Stimulated activated CD8-positive, alpha-beta memory T cell treated with anti-CD3 and anti-CD28 coated beads, Interleukin-4, amount 100 ng/mL, for 24 hours (primary cell): ENCODE measurements at regions not wholly inside any gene's neighbourhood (a gene's known extent, or its start where the extent isn't known, plus 50 kb on each side); places are given as distances from the start of the nearest gene placed in this dataset.
"Not testable (repeated sequence)": the region's sequence is repeated elsewhere in the genome, so short reads cannot be mapped to it uniquely, and the experiment has no call there.

Experiments
- DNase-seq: peaks from one replicate; pipeline ENCODE4 v3.0.0-alpha.2; 2020; ENCODE audit warnings: low read depth

DNA sequence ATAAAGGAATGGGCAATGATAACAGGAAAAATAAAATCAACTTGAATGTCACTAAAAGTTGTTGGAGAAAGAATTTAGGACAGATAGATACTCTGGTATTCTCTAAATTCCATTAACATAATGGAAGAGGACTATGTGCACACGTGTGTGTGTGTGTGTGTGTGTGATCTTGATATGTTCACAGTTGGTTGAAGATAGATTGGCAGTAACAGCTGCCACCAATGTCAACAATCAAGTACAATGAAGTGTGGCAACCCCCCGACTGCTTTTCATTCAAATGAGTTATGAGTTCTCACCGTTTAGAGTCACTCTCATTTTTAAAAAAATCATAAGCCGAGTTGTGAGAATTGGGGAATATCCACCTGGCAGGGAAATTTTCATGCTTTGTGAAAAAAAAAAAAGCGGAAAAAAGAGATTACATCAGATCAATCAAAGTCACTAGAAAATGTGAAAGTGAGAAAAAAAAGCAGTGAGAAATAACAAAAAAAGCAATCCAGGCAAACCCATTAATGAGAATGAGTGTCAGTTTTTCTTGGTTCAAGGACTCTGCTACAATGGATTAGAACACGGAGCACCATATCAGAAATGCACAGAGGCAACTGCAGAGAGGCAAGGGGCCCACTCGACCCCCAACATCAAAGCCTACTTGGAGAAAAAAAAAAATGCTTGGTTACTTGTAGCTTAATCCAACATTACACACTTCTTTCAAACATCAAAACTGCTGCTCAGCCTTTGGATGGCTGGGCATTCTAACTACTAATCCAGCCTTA is 414.9 kb upstream of the PITX2 start:
- DNase-seq, result no peak

DNA sequence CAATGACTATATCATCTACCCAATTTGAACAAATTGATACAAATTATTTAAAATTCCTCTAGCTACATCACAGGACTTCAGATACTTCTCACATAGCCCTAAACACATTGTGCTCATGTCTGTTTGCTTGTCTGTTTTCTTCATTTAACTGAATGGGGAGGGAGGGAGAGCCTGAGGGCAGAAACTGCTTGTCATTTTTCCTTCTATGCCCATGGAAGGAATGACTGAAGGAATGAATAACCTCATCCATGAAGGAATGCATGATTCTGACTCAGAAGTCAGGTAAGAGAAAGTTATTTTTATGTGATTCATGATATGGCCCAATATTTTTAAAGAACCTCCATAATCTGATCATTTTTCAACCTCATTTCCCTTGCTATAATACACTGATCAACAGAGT is 418.0 kb upstream of the PITX2 start:
- DNase-seq, result no peak

DNA sequence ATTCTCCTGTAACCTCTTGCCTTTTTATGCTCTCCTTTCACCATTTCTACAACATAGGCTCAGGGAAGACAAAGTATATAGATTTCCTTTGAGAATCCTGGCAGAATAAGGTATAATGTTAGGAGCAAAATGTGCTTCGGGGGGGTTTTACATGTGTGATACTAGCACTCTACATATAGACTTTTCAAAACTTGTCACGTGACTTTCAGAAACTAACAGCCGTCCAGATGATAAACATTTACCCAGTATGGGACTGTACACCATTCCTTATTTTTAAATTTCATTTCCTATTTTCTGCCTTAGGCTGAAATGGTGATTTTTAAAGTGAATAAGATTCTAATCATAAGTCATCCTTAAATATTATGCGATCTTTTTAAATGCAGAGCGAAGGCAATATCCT is 420.4 kb upstream of the PITX2 start:
- no peak for DNase-seq

DNA sequence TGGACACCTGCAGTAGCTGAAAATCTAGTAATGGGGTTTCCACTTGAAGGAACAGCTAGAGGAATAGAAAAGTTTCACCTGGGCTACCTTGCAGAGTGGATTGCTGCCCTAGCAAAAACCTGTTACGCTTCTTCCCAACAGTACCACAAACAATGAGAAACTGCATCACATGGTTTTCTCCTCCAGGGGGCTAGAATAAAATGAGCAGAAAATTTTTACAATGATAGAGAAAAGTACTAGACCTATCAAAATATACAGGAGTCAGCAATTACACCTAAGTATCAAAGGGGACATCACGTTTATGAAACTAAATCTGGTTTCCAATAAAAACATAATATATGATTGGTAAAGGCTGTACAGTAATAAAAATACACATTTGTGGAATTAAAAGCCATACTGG is 423.1 kb upstream of the PITX2 start:
- no peak for DNase-seq

GRCh38 chr4:111046811-111047210 is 423.9 kb upstream of the PITX2 start:
- no peak for DNase-seq

DNA sequence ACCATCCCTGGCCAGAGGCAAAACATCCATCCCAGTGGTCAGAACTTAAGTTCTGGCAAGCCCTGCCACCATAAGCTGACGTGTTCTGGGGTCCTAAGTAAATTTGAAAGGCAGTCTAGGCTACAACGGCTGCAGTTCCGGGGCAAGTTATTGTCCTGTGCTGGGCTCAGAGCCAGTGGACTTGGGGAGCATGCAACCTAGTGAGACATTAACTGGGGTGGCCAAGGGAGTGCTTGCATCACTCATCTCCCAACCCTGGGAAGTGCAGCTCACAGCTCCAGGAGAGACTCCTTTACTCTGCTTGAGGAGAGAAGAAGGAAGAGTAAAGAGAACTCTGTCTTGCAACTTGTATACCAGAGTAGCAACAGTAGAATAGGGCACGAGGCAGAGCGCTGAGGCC is 425.4 kb upstream of the PITX2 start:
- no peak for DNase-seq

DNA sequence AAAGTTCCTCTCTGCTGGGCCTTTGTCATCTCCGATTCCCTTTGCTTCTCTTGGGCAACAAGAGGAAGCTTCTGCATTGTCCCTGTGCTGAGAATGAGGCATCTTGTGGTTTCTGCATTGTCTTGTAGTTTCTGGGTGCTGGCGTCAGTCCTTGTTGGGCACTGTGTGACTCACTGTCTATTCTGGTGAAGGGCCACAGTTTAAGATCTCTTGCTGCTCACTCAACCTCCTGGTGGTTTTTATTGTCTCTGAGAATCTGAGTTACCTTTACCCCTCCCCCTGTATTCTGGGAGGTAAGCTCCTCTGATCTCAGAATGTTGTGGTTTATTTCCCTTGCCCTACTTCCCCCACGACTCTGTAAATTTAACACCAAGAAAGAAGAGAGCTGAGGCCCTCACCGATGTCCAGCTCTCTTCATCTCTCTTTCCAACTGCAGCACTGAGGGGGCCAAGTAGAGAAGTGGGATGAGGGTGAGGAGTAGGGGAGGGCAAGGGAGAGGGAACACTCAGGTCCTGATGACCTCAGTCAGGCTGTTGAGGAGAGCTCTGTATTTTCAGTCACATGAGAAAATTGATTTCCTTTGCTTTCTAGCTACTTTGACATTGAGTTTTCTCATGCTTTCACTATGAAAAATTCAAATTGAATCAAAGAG is 441.6 kb upstream of the PITX2 start:
- no peak for DNase-seq

DNA sequence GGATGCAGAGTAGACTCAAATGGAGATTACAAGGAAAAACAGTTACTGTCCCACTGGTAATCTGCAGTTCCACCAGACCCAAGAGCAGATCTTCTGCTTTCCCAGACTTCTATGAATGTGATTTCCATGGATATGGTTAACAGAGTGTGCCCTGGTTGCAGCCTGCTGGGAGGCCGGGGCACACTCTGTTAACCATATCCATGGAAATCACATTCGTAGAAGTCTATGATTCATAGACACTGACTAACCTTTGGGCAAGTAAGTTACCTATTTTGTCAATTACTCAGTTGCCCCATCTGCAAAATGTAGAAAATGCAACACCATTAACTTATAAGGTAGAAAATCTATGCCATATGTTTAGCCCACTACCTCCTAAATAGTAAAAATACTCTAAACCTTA is 443.1 kb upstream of the PITX2 start:
- DNase-seq, result no peak

DNA sequence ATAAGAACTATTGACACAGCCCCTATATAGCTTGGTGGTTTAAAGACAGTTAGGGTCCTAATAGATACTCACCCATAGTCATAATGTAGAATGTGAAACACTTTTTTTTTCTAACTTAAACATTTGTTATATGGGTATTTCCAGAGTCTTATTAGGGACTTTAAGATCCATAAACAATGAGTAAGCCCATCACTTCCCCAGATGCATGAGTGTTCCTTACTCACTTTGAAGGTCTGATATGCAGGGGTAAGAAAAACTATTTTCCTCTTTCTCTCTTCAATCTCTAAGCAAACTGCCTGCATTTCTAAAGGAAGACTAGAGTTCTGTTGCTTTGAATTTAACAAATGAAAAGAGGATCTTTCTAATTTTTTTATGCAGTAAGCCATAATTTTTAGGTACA is 443.6 kb upstream of the PITX2 start:
- DNase-seq, result no peak

DNA sequence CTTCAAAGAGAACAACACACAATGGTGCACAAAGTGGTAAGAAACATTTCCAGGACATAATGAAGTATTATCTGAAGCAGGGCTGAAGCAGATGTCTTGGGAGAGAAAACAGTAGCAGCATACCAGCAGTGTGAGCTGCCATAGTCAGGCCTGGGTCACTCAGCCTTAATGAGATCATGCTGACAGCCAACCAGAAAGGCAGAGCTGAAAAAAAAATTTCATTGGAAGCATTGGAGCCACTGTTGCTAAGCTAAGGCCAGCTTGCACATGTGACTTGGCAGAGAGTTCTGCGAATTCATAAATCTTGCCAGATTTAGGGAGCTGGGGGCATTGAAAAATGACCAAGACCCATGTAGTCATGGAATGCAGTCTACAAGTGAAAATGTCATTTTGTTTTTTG is 444.0 kb upstream of the PITX2 start:
- no peak for DNase-seq

GRCh38 chr4:111068883-111069282 is 446.0 kb upstream of the PITX2 start:
- no peak for DNase-seq

DNA sequence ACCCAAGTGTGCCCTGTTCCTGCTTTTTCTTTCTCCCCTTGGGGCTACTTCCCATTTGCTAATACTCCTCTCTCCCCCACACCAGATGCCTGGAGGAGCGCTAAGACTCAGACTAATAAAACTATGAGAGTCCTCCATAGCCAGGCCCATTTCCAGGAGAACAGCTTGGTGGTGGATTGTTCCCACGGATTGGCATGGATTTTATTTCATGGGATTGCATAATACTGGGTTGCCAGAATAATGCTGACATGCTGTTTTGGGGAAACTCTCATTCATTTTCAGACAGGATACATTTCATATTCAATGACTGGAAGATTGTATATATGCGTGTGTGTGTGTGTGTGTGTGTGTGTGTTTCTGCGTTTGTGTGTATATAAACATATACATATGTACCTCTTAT is 447.5 kb upstream of the PITX2 start:
- no peak for DNase-seq

- DNase-seq, result no peak
Observed at GRCh38 chr4:111074523-111075114, 451.7 kb upstream of the PITX2 start.

- DNase-seq, result not testable (repeated sequence)
Observed at GRCh38 chr4:111076299-111076698, 453.4 kb upstream of the PITX2 start.

DNA sequence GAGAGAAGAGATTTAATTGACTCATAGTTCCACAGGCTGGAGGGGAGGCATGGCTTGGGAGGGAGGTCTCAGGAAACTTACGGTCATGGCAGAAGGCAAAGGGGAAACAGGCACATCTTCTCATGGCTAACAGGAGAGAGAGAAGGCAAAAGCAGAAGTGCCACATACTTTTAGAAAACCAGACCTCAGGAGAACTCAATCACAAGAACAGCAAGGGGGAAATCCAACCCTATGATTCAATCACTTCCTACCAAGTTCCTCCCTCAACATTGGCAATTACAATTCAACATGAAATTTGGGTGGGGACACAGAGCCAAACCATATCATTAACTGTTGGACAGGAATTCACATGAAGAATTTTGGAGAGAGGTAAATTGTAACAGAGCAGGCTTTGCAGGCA is 485.3 kb upstream of the PITX2 start:
- no peak for DNase-seq

GRCh38 chr4:111113591-111113990 is 490.7 kb upstream of the PITX2 start:
- DNase-seq, result no peak

- DNase-seq, result no peak
Observed at GRCh38 chr4:111115881-111116280, 493.0 kb upstream of the PITX2 start.

- no peak for DNase-seq
Observed at GRCh38 chr4:111120191-111120590, 497.3 kb upstream of the PITX2 start.

- no peak for DNase-seq
Observed at GRCh38 chr4:111126340-111126739, 503.5 kb upstream of the PITX2 start.

DNA sequence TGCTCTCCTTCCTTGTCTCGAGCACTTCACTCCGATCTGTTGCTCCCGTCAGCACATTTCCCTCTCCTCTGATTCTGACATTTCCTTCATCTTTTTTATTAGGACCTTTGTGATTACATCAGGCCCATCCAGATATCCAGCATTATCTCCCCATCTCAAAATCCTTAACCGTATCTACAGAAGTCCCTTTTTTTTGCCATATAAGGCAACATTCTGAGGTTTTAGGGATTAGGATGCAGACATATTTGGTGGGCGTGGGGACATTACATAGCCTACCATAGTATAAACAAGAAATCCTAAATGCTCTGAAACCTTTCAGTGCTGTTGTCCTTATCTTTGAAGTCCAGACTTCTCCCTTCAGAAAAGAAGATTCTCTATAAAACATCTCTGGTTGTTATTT is 505.0 kb upstream of the PITX2 start:
- no peak for DNase-seq

- no peak for DNase-seq
Observed at GRCh38 chr4:111128327-111128726, 505.4 kb upstream of the PITX2 start.

DNA sequence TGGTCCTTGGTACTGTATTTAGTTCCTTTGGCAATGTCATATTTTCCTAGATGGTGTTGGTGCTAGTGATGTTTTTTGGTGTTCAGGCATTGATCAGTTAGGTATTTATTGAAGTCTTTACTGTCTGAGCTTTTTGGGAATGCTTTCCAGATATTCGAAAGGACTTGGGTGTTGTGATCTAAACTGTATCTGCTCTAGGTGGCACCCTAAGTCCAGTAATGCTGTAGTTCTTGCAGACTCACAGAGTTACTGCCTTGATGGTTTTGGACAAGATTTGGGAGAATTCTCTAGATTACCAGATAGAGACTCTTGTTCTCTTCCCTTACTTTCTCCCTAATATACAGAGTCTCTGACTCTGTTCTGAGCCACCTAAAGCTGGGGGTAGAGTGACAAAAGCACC is 513.6 kb upstream of the PITX2 start:
- no peak for DNase-seq

- no peak for DNase-seq
Observed at GRCh38 chr4:111136967-111137366, 514.1 kb upstream of the PITX2 start.

DNA sequence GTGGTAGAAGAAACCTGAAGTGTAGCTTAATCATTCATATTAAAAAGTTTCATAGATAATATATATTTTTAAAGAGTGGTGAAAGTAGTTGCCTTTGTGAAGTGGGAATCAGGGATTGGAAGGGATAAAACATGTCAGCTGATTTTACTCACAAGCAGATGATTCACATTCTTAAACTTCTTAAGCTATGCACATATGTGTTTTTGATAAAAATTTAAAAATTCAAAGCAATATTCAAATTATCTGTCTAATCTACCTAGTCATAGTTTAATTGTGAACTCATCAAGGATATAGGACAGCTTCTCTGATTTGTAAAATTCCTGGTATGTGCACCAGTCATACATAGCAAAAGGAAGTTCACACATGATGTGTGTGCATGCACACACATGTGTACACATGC is 520.6 kb upstream of the PITX2 start:
- DNase-seq, result no peak
